HG02763 (cell line): ENCODE measurements at regions not wholly inside any gene's neighbourhood (a gene's known extent, or its start where the extent isn't known, plus 50 kb on each side); places are given as distances from the start of the nearest gene placed in this dataset.

Experiments
- ATAC-seq: cut with Tn5 transposase; IDR thresholded peaks from one replicate; pipeline ENCODE4 v1.9.1; 2021; ENCODE audit warnings: mild to moderate bottlenecking, moderate library complexity; ENCODE audit not compliant: unreplicated experiment

GRCh38 chr11:121800731-121801393, 315.2 kb downstream of the BLID start:
- no peak for ATAC-seq

- ATAC-seq, result no peak
Measured at GRCh38 chr11:121800240-121800639, 315.8 kb downstream of the BLID start.

DNA sequence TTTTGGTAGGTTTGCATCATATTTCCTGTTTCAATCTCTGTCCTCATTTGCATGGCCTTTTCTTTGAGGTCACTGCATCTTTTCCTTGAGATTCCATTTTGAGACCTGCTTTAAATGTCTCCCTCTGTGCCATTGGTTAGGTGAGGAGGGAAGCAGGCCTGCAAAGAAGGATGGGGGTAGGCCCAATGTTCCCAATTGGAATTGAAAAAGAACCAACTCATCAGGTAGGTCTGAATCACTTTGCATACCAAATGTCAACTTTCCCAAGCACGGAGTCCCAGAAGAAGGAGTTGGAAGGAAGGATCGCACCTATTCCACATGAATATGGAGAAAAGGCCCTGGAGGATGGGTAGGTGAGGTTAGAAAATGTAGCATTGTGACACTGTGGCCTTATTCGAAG, 318.5 kb downstream of the BLID start:
- no peak for ATAC-seq

GRCh38 chr11:121795174-121795573, 320.8 kb downstream of the BLID start:
- no peak for ATAC-seq

DNA sequence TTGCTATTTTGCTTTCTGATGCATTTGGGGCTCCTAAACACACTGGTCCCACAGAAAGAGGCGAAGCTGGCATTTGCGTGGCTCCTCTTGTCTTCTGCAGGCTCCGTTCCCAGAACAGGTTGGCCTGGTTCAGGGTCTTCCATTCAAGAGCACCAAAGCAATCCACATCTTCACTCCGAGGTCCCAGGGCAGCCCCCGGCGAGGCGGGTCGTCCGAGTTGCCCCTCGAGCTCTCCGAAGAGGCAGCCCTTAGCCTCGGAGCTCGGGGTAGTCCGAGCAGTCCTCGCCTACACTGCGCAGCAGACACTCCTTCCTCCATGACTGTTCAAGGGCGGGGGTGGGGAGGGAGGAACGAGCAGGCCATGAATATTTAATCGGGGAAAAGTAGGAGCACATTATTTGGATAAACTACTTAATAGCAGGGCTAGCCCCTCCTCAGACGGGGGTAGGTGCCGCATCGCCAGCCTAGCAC, 321.3 kb downstream of the BLID start:
- ATAC-seq, result no peak

GRCh38 chr11:121793916-121794315, 322.1 kb downstream of the BLID start:
- no peak for ATAC-seq

DNA sequence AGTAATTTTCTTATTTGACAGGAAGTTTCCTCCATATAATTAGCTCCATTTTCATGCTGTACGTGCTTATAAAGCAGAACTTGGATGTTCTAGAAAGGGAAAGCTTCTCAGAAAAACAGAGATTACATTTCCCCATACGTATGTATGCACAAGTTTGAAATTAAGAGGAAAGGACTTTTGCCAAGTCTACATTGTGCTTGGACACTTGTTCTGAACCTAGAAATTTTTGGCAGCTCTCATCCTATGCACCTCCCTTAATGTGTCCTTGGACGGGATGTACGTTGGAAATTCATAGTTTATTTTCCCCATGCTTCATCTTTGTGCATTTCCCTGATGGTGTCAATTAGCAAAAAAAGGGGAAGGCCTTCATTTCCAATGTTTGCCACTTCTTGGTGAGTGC, 322.7 kb downstream of the BLID start:
- ATAC-seq, result no peak

GRCh38 chr11:121792185-121792584, 323.8 kb downstream of the BLID start:
- no peak for ATAC-seq

GRCh38 chr11:121790430-121790829, 325.6 kb downstream of the BLID start:
- ATAC-seq, result no peak

DNA sequence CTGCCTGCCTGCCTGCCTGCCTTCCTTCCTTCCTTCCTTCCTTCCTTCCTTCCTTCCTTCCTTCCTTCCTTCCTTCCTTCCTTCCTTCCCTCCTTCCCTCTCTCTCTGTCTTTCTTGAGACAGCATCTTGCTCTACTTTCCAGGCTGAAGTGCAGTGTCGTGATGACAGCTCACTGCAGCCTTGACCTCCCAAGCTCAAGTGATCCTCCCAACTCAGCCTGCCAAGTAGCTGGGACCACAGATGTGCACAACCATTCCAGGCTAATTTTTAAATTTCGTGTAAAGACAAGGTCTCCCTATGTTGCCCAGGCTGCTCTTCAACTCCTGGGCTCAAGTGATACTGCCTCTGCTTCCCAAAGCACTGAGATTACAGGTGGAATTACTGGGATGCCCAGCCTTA, 328.2 kb upstream of the SORL1-AS1 start:
- no peak for ATAC-seq

DNA sequence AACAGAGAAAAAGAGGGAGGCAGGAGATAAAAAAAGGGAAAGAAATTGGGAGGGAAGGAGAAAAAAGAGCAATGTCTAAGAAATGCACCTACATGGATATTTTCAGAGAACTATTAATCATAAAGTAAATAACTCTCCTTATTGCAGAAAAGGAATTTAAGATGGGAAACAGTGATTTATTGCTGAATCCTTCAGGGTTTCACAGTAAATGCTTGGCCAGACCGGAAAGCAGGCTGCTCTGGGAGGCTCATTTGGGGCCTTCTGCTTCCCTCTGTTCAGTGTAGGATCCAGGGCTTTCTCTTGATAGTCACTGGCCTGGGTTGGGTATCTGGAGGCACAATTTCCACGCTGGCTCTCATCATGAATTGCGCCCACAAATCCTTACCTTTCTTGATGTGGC, 324.3 kb upstream of the SORL1-AS1 start:
- ATAC-seq, result no peak

GRCh38 chr11:121775276-121775675, 322.5 kb upstream of the SORL1-AS1 start:
- no peak for ATAC-seq

- no peak for ATAC-seq
Measured at GRCh38 chr11:121773076-121773475, 320.3 kb upstream of the SORL1-AS1 start.

DNA sequence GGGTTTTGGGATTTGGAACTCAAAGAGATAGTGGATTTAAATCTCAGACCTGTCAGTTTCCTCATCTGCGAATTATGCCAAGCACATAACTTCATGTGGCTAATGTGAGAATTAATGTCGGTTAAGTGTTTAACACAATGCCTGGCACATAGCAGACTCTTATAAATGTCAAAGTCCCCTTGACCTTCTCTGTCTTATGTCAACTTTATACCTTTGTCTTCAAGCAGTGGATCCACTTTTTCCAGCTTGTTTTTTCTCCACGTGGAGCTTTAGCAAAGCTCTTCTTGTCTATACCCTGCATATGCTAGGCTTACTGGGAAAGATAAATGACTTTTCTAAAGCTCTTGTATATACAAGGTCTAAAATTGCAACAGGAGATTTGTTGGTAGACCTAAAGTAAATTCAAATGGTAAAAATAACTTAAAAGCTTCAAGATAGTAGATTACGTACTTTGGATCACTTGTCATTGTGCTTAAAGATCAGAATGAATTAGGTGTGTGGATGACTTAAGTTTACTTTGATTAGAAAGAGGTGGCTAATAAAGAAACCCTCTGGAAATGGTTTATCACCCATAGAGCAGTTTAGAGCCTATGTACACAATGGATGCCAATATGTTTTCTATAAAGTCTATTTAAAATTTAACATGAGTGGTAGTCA, 318.3 kb upstream of the SORL1-AS1 start:
- no peak for ATAC-seq

DNA sequence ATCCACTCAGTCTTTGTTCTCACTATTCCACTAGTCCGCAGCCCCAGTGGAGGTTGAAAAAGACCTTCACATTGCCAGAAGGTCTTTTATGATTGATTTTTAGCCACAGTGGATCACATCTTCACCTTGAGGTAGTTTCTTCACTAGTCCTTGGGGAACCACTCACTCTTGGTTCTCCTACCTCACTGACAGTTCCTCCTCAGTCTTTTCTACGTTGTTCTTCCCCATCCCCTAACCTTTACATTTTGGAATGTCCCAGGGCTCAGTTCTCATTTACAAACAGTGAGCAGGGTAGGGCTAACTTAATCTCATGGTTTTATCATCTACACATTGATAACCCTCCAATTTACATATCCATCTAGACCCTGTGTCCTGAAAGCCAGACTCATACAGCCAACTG, 316.4 kb upstream of the SORL1-AS1 start:
- ATAC-seq, result no peak

- peak; percentile 70 for ATAC-seq
Measured at GRCh38 chr11:121767433-121767832, 314.7 kb upstream of the SORL1-AS1 start.

DNA sequence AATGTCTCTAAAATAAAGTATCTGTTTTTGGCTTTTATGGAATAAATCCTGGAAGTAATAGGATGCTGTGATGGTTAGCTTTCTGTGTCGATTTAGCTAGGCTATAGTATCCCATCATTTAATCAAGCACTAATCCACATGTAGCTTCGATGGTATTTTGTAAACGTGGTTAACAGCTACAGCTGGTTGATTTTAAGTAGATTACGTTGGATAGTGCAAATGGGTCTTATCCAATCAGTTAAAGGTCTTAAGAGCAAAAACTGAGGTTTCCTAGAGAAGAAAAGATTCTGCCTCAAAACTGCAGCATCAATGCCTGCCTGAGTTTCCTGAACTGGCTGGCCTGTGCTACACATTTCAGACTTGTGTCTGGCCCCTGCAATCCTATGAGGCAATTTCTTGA, 314.2 kb upstream of the SORL1-AS1 start:
- ATAC-seq, result no peak

GRCh38 chr11:121766166-121766565, 313.4 kb upstream of the SORL1-AS1 start:
- no peak for ATAC-seq

- ATAC-seq, result peak; percentile 80
Measured at GRCh38 chr11:121763526-121763925, 310.8 kb upstream of the SORL1-AS1 start.

GRCh38 chr11:121762820-121763219, 310.1 kb upstream of the SORL1-AS1 start:
- ATAC-seq, result no peak

GRCh38 chr11:121761186-121761585, 308.4 kb upstream of the SORL1-AS1 start:
- no peak for ATAC-seq

- no peak for ATAC-seq
Measured at GRCh38 chr11:121757480-121758125, 304.8 kb upstream of the SORL1-AS1 start.
